ENCODE measurements at regions not wholly inside any gene's neighbourhood (a gene's known extent, or its start where the extent isn't known, plus 50 kb on each side); places are given as distances from the start of the nearest gene placed in this dataset.

- H3K27ac ChIP-seq (ENCODE audit: low read depth, low read length, severe bottlenecking): no peak overlapping the region
- 85 to 100% methylated on average over 1 to 2 of the region's 2 CpGs for WGBS, 2 experiments (ENCODE audit: insufficient coverage in 2 of 2)
Observed at GRCh38 chr1:228848406-228848805, 113.1 kb downstream of the RHOU start.

GRCh38 chr1:228849011-228849541 is 113.8 kb downstream of the RHOU start:
- no peaks in the 10 kb centered on the region for H3K4me1 ChIP-seq (ENCODE audit: control insufficient read depth, insufficient read depth, low read length, poor library complexity, severe bottlenecking)
- H3K9me3 ChIP-seq (ENCODE audit: control insufficient read depth, low read length): peaks cover 19% of the 10 kb centered on the region
- no peak overlapping the region for H3K4me3 ChIP-seq (ENCODE audit: extremely low read depth, insufficient read depth, low read length, poor library complexity, severe bottlenecking)
- H3K36me3 ChIP-seq (ENCODE audit: control insufficient read depth, insufficient read depth, low read length): no peaks in the 10 kb centered on the region
- 73 to 90% methylated on average over 1 to 3 of the region's 3 CpGs for WGBS, 2 experiments (ENCODE audit: insufficient coverage in 2 of 2)
- H3K27ac ChIP-seq (ENCODE audit: low read depth, low read length, severe bottlenecking): no peak overlapping the region

More at GRCh38 chr1:228848406-228848805, 113.1 kb downstream of the RHOU start:
- H3K9me3 ChIP-seq (ENCODE audit: control insufficient read depth, low read length): peaks cover 22% of the 10 kb centered on the region
- H3K4me1 ChIP-seq (ENCODE audit: control insufficient read depth, insufficient read depth, low read length, poor library complexity, severe bottlenecking): no peaks in the 10 kb centered on the region
- H3K36me3 ChIP-seq (ENCODE audit: control insufficient read depth, insufficient read depth, low read length): no peaks in the 10 kb centered on the region
- no peak overlapping the region for H3K4me3 ChIP-seq (ENCODE audit: extremely low read depth, insufficient read depth, low read length, poor library complexity, severe bottlenecking)

GRCh38 chr1:228850141-228851100 is 115.1 kb downstream of the RHOU start:
- WGBS, 2 experiments (ENCODE audit: insufficient coverage in 2 of 2): 84 to 94% methylated on average over 8 to 9 of the region's 11 CpGs
- no peaks in the 10 kb centered on the region for H3K4me1 ChIP-seq (ENCODE audit: control insufficient read depth, insufficient read depth, low read length, poor library complexity, severe bottlenecking)
- no peaks in the 10 kb centered on the region for H3K36me3 ChIP-seq (ENCODE audit: control insufficient read depth, insufficient read depth, low read length)

GRCh38 chr1:228851193-228851592 is 115.9 kb downstream of the RHOU start:
- no peaks in the 10 kb centered on the region for H3K36me3 ChIP-seq (ENCODE audit: control insufficient read depth, insufficient read depth, low read length)
- H3K4me1 ChIP-seq (ENCODE audit: control insufficient read depth, insufficient read depth, low read length, poor library complexity, severe bottlenecking): no peaks in the 10 kb centered on the region
- H3K27ac ChIP-seq (ENCODE audit: low read depth, low read length, severe bottlenecking): no peak overlapping the region
- no peak overlapping the region for H3K4me3 ChIP-seq (ENCODE audit: extremely low read depth, insufficient read depth, low read length, poor library complexity, severe bottlenecking)
- peaks cover 19% of the 10 kb centered on the region for H3K9me3 ChIP-seq (ENCODE audit: control insufficient read depth, low read length)
- 100% methylated on average over 2 to 3 of the region's 5 CpGs for WGBS, 2 experiments (ENCODE audit: insufficient coverage in 2 of 2)

More at GRCh38 chr1:228850141-228851100, 115.1 kb downstream of the RHOU start:
- Histone ChIP-seq H3K27ac (ENCODE audit: low read depth, low read length, severe bottlenecking) (no peak overlapping the region), H3K4me3 (ENCODE audit: extremely low read depth, insufficient read depth, low read length, poor library complexity, severe bottlenecking) (no peak overlapping the region), H3K9me3 (ENCODE audit: control insufficient read depth, low read length) (peaks cover 19% of the 10 kb centered on the region)

- no peak overlapping the region for H3K4me3 ChIP-seq (ENCODE audit: extremely low read depth, insufficient read depth, low read length, poor library complexity, severe bottlenecking)
- no peaks in the 10 kb centered on the region for H3K36me3 ChIP-seq (ENCODE audit: control insufficient read depth, insufficient read depth, low read length)
- H3K27ac ChIP-seq (ENCODE audit: low read depth, low read length, severe bottlenecking): no peak overlapping the region
- H3K9me3 ChIP-seq (ENCODE audit: control insufficient read depth, low read length): peaks cover 19% of the 10 kb centered on the region
- H3K4me1 ChIP-seq (ENCODE audit: control insufficient read depth, insufficient read depth, low read length, poor library complexity, severe bottlenecking): no peaks in the 10 kb centered on the region
- 80 to 100% methylated on average over 1 to 2 of the region's 6 CpGs for WGBS, 2 experiments (ENCODE audit: insufficient coverage in 2 of 2)
Observed at GRCh38 chr1:228851618-228852017, 116.3 kb downstream of the RHOU start.

- Histone ChIP-seq H3K4me3 (ENCODE audit: extremely low read depth, insufficient read depth, low read length, poor library complexity, severe bottlenecking) (no peak overlapping the region), H3K9me3 (ENCODE audit: control insufficient read depth, low read length) (peaks cover 19% of the 10 kb centered on the region), H3K27ac (ENCODE audit: low read depth, low read length, severe bottlenecking) (no peak overlapping the region), H3K36me3 (ENCODE audit: control insufficient read depth, insufficient read depth, low read length) (no peaks in the 10 kb centered on the region), H3K4me1 (ENCODE audit: control insufficient read depth, insufficient read depth, low read length, poor library complexity, severe bottlenecking) (no peaks in the 10 kb centered on the region)
- WGBS, 2 experiments (ENCODE audit: insufficient coverage in 2 of 2): 90% methylated on average over 2 of the region's 4 CpGs; no CpG with 5 or more reads in 1 of the 2 experiments
Observed at GRCh38 chr1:228852024-228852423, 116.7 kb downstream of the RHOU start.

- Histone ChIP-seq H3K36me3 (ENCODE audit: control insufficient read depth, insufficient read depth, low read length) (no peaks in the 10 kb centered on the region), H3K27ac (ENCODE audit: low read depth, low read length, severe bottlenecking) (no peak overlapping the region), H3K4me3 (ENCODE audit: extremely low read depth, insufficient read depth, low read length, poor library complexity, severe bottlenecking) (no peak overlapping the region), H3K9me3 (ENCODE audit: control insufficient read depth, low read length) (peaks cover 19% of the 10 kb centered on the region), H3K4me1 (ENCODE audit: control insufficient read depth, insufficient read depth, low read length, poor library complexity, severe bottlenecking) (no peaks in the 10 kb centered on the region)
- WGBS, 2 experiments (ENCODE audit: insufficient coverage in 2 of 2): 80 to 83% methylated on average over 1 to 2 of the region's 3 CpGs
Observed at GRCh38 chr1:228852511-228853088, 117.3 kb downstream of the RHOU start.

GRCh38 chr1:228853191-228853590 is 117.9 kb downstream of the RHOU start:
- Histone ChIP-seq H3K4me3 (ENCODE audit: extremely low read depth, insufficient read depth, low read length, poor library complexity, severe bottlenecking) (no peak overlapping the region), H3K27ac (ENCODE audit: low read depth, low read length, severe bottlenecking) (no peak overlapping the region), H3K4me1 (ENCODE audit: control insufficient read depth, insufficient read depth, low read length, poor library complexity, severe bottlenecking) (no peaks in the 10 kb centered on the region), H3K9me3 (ENCODE audit: control insufficient read depth, low read length) (peaks cover 19% of the 10 kb centered on the region), H3K36me3 (ENCODE audit: control insufficient read depth, insufficient read depth, low read length) (no peaks in the 10 kb centered on the region)
- no CpG with 5 or more reads among the region's 2 CpGs for WGBS, 2 experiments (ENCODE audit: insufficient coverage in 2 of 2)

- no CpG with 5 or more reads among the region's 1 CpG for WGBS, 2 experiments (ENCODE audit: insufficient coverage in 2 of 2)
- H3K27ac ChIP-seq (ENCODE audit: low read depth, low read length, severe bottlenecking): no peak overlapping the region
Observed at GRCh38 chr1:228853637-228854036, 118.4 kb downstream of the RHOU start.

GRCh38 chr1:228854907-228855306 is 119.6 kb downstream of the RHOU start:
- Histone ChIP-seq H3K27ac (ENCODE audit: low read depth, low read length, severe bottlenecking) (no peak overlapping the region), H3K9me3 (ENCODE audit: control insufficient read depth, low read length) (peaks cover 19% of the 10 kb centered on the region), H3K4me3 (ENCODE audit: extremely low read depth, insufficient read depth, low read length, poor library complexity, severe bottlenecking) (no peak overlapping the region), H3K36me3 (ENCODE audit: control insufficient read depth, insufficient read depth, low read length) (no peaks in the 10 kb centered on the region), H3K4me1 (ENCODE audit: control insufficient read depth, insufficient read depth, low read length, poor library complexity, severe bottlenecking) (no peaks in the 10 kb centered on the region)
- WGBS, 2 experiments (ENCODE audit: insufficient coverage in 2 of 2): 80% methylated on average over 1 of the region's 3 CpGs; no CpG with 5 or more reads in 1 of the 2 experiments

More at GRCh38 chr1:228853637-228854036, 118.4 kb downstream of the RHOU start:
- H3K4me3 ChIP-seq (ENCODE audit: extremely low read depth, insufficient read depth, low read length, poor library complexity, severe bottlenecking): no peak overlapping the region
- no peaks in the 10 kb centered on the region for H3K36me3 ChIP-seq (ENCODE audit: control insufficient read depth, insufficient read depth, low read length)
- no peaks in the 10 kb centered on the region for H3K4me1 ChIP-seq (ENCODE audit: control insufficient read depth, insufficient read depth, low read length, poor library complexity, severe bottlenecking)
- peaks cover 19% of the 10 kb centered on the region for H3K9me3 ChIP-seq (ENCODE audit: control insufficient read depth, low read length)

Data from mesodermal cell (in vitro differentiated cells).